ENCODE measurements at regions not wholly inside any gene's neighbourhood (a gene's known extent, or its start where the extent isn't known, plus 50 kb on each side); places are given as distances from the start of the nearest gene placed in this dataset.

- Histone ChIP-seq H2AFZ (ENCODE audit: low read length) (no peak overlapping the region), H3K4me2 (ENCODE audit: low read depth, low read length) (no peak overlapping the region), H3K9me2 (replicated peaks; ENCODE audit: insufficient read depth, low read length) (no peaks in the 10 kb centered on the region), H3K27me3 (replicated peaks; ENCODE audit: insufficient read depth, low read length) (no peaks in the 10 kb centered on the region), H3K4me3 (ENCODE audit: low read length) (no peak overlapping the region), H3K9ac (ENCODE audit: low read length) (no peak overlapping the region), H3F3A (ENCODE audit: insufficient read depth, low read length) (no peaks in the 10 kb centered on the region), H3K9me3 (replicated peaks; ENCODE audit: insufficient read depth, low read length) (no peaks in the 10 kb centered on the region), H3K4me1 (ENCODE audit: low read length) (no peaks in the 10 kb centered on the region), H3K79me2 (ENCODE audit: low read length) (no peaks in the 10 kb centered on the region), H3K27ac (ENCODE audit: low read length) (no peak overlapping the region), H3K36me3 (replicated peaks; ENCODE audit: insufficient read depth, low read length) (no peaks in the 10 kb centered on the region), H4K20me1 (ENCODE audit: insufficient read depth, low read length) (no peaks in the 10 kb centered on the region)
- no peak for DNase-seq
- TF ChIP-seq CTCF (IDR thresholded peaks at IDR 0.05; ENCODE audit: low read length) (no peak), EZH2 (optimal IDR thresholded peaks at IDR 0.05; ENCODE audit: low read depth, low read length) (no peak), EZH2phosphoT487 (IDR thresholded peaks at IDR 0.05; ENCODE audit: low read length) (no peak)
Observed at GRCh38 chr2:82839036-82839435, 1620.0 kb downstream of the SUCLG1 start.

GRCh38 chr2:82837588-82838304, 1621.3 kb downstream of the SUCLG1 start:
- DNase-seq: no peak
- no peak overlapping the region for H3K4me2 ChIP-seq (ENCODE audit: low read depth, low read length)
- no peak overlapping the region for H2AFZ ChIP-seq (ENCODE audit: low read length)

GRCh38 chr2:82834893-82835292, 1624.2 kb downstream of the SUCLG1 start:
- Histone ChIP-seq H2AFZ (ENCODE audit: low read length) (no peak overlapping the region), H3K4me3 (ENCODE audit: low read length) (no peak overlapping the region), H3K9me3 (replicated peaks; ENCODE audit: insufficient read depth, low read length) (no peaks in the 10 kb centered on the region), H3K27ac (ENCODE audit: low read length) (no peak overlapping the region), H3K4me2 (ENCODE audit: low read depth, low read length) (no peak overlapping the region), H3K79me2 (ENCODE audit: low read length) (no peaks in the 10 kb centered on the region), H4K20me1 (ENCODE audit: insufficient read depth, low read length) (no peaks in the 10 kb centered on the region), H3K9me2 (replicated peaks; ENCODE audit: insufficient read depth, low read length) (no peaks in the 10 kb centered on the region), H3K9ac (ENCODE audit: low read length) (no peak overlapping the region), H3K27me3 (replicated peaks; ENCODE audit: insufficient read depth, low read length) (no peaks in the 10 kb centered on the region), H3K36me3 (replicated peaks; ENCODE audit: insufficient read depth, low read length) (no peaks in the 10 kb centered on the region), H3K4me1 (ENCODE audit: low read length) (no peaks in the 10 kb centered on the region), H3F3A (ENCODE audit: insufficient read depth, low read length) (no peaks in the 10 kb centered on the region)
- TF ChIP-seq EZH2 (optimal IDR thresholded peaks at IDR 0.05; ENCODE audit: low read depth, low read length) (no peak), CTCF (IDR thresholded peaks at IDR 0.05; ENCODE audit: low read length) (no peak), EZH2phosphoT487 (IDR thresholded peaks at IDR 0.05; ENCODE audit: low read length) (no peak)
- DNase-seq: no peak

More at GRCh38 chr2:82837588-82838304, 1621.3 kb downstream of the SUCLG1 start:
- H3K4me1 ChIP-seq (ENCODE audit: low read length): no peaks in the 10 kb centered on the region
- no peaks in the 10 kb centered on the region for H3K9me2 ChIP-seq (replicated peaks; ENCODE audit: insufficient read depth, low read length)
- no peak overlapping the region for H3K4me3 ChIP-seq (ENCODE audit: low read length)
- no peaks in the 10 kb centered on the region for H3K27me3 ChIP-seq (replicated peaks; ENCODE audit: insufficient read depth, low read length)
- TF ChIP-seq CTCF (IDR thresholded peaks at IDR 0.05; ENCODE audit: low read length) (no peak), EZH2 (optimal IDR thresholded peaks at IDR 0.05; ENCODE audit: low read depth, low read length) (no peak), EZH2phosphoT487 (IDR thresholded peaks at IDR 0.05; ENCODE audit: low read length) (no peak)
- no peak overlapping the region for H3K27ac ChIP-seq (ENCODE audit: low read length)
- H4K20me1 ChIP-seq (ENCODE audit: insufficient read depth, low read length): no peaks in the 10 kb centered on the region
- no peaks in the 10 kb centered on the region for H3K9me3 ChIP-seq (replicated peaks; ENCODE audit: insufficient read depth, low read length)
- no peaks in the 10 kb centered on the region for H3K79me2 ChIP-seq (ENCODE audit: low read length)
- no peaks in the 10 kb centered on the region for H3F3A ChIP-seq (ENCODE audit: insufficient read depth, low read length)
- H3K36me3 ChIP-seq (replicated peaks; ENCODE audit: insufficient read depth, low read length): no peaks in the 10 kb centered on the region
- H3K9ac ChIP-seq (ENCODE audit: low read length): no peak overlapping the region
